Activated T-helper 2 cell treated with anti-CD3 and anti-CD28 coated beads, Interferon-gamma antibody, Interleukin-2, Interleukin-4, amounts not matched to agents 10 μg/mL and 5 μg/mL and 100 μg/mL, durations not matched to agents 14 hours and 24 hours and 36 hours (primary cell): ENCODE measurements at regions not wholly inside any gene's neighbourhood (a gene's known extent, or its start where the extent isn't known, plus 50 kb on each side); places are given as distances from the start of the nearest gene placed in this dataset.
"Not testable (repeated sequence)": the region's sequence is repeated elsewhere in the genome, so short reads cannot be mapped to it uniquely, and the experiment has no call there.

Experiments used
- DNase-seq: peaks from one replicate; pipeline ENCODE4 v3.0.0; 2021; ENCODE audit warnings: low spot score
- H3K27ac Mint-ChIP-seq: one replicate; pipeline ENCODE4 v1.8.0; 2021; ENCODE audit warnings: mixed read lengths
- H3K27me3 Mint-ChIP-seq: one replicate; pipeline ENCODE4 v1.8.0; 2021; ENCODE audit warnings: low read depth, mixed read lengths
- H3K36me3 Mint-ChIP-seq: one replicate; pipeline ENCODE4 v1.8.0; 2021; ENCODE audit warnings: low read depth, mixed read lengths
- H3K4me1 Mint-ChIP-seq: one replicate; pipeline ENCODE4 v1.8.0; 2021; ENCODE audit warnings: low read depth, mixed read lengths
- H3K4me3 Mint-ChIP-seq: one replicate; pipeline ENCODE4 v1.8.0; 2021; ENCODE audit warnings: low read depth, mild to moderate bottlenecking, moderate library complexity, mixed read lengths
- H3K9me3 Mint-ChIP-seq: one replicate; pipeline ENCODE4 v1.8.0; 2021; ENCODE audit warnings: mixed read lengths
- intact Hi-C: fragments of 100-400 bp; cut with micrococcal nuclease; formaldehyde crosslinking; loops from one replicate; pipeline ENCODE4 v1.15.1; 2023

DNA sequence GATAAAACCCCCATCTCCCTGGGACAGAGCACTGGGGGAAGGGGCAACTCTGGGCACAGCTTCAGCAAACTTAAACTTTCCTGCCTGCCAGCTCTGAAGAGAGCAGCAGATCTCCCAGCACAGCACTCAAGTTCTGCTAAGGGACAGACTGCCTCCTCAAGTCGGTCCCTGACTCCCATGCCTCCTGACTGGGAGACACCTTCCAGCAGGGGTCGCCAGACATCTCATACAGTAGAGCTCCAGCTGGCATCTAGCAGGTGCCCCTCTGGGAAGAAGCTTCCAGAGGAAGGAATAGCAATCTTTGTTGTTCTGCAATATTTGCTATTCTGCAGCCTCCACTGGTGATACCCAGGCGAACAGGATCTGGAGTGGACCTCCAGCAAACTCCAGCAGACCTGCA lies 194.7 kb downstream of the RFPL4B start:
- H3K27ac Mint-ChIP-seq, H3K9me3 Mint-ChIP-seq, DNase-seq, H3K36me3 Mint-ChIP-seq, intact Hi-C loops, H3K27me3 Mint-ChIP-seq, H3K4me1 Mint-ChIP-seq, H3K4me3 Mint-ChIP-seq: not testable (repeated sequence)

DNA sequence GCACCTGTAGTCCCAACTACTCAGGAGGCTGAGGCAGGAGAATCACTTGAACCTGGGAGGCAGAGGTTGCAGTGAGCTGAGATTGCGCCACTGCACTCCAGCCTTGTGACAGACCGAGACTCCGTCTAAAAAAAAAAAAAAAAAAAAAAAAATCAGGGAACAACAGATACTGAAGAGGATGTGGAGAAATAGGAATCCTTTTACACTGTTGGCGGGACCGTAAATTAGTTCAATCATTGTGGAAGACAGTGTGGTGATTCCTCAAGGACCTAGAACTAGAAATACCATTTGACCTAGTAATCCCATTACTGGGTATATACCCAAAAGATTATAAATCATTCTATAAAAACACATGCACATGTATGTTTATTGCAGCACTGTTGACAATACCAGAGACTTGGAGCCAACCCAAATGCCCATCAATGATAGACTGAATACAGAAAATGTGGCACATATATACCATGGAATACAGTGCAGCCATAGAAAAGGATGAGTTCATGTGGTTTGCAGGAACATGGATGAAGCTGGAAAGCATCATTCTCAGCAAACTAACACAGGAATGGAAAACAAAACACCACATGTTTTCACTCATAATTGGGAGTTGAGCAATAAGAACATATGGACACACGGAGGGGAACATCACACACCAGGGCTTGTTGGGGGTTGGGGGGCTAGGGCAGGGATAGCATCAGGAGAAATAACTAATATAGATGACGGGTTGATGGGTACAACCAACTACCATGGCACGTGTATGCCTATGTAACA lies 200.4 kb downstream of the RFPL4B start:
- H3K27ac Mint-ChIP-seq, DNase-seq, H3K27me3 Mint-ChIP-seq, H3K4me1 Mint-ChIP-seq, intact Hi-C loops, H3K4me3 Mint-ChIP-seq, H3K36me3 Mint-ChIP-seq, H3K9me3 Mint-ChIP-seq: not testable (repeated sequence)

- no peak overlapping the region for H3K4me3 Mint-ChIP-seq
- H3K27ac Mint-ChIP-seq: no peak overlapping the region
- H3K36me3 Mint-ChIP-seq: no peaks in the 10 kb centered on the region
- no peak for DNase-seq
- intact Hi-C loops: no loop called here
- no peaks in the 10 kb centered on the region for H3K4me1 Mint-ChIP-seq
- no peaks in the 10 kb centered on the region for H3K27me3 Mint-ChIP-seq
- H3K9me3 Mint-ChIP-seq: no peaks in the 10 kb centered on the region
Observed at GRCh38 chr6:112549749-112550148, 202.6 kb downstream of the RFPL4B start.

DNA sequence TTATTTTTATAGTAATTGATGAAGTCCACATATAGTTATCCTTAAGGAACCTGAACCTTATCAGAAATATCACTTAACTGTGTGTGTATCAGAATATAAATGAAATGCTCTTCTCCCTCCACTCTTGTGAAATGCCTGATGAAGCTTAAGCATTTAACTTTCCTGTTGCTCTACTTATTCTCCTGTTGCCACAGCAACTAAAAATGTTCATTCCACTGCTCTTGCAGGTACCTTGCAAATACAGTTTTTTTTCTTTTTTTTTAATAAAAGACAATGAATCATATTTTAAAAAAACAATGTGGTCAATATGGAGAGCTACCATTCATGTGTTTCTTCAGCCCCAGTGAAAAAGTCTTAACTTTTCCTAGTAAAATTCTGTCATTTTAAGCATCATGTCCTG lies 210.3 kb downstream of the RFPL4B start:
- Mint-ChIP-seq H3K4me3 (no peak overlapping the region), H3K9me3 (no peaks in the 10 kb centered on the region), H3K27me3 (no peaks in the 10 kb centered on the region), H3K27ac (no peak overlapping the region), H3K4me1 (no peaks in the 10 kb centered on the region), H3K36me3 (no peaks in the 10 kb centered on the region)
- DNase-seq: no peak
- intact Hi-C loops: no loop called here

- no peak for DNase-seq
- Mint-ChIP-seq H3K36me3 (no peaks in the 10 kb centered on the region), H3K4me1 (no peaks in the 10 kb centered on the region), H3K27ac (no peak overlapping the region), H3K9me3 (no peaks in the 10 kb centered on the region), H3K27me3 (no peaks in the 10 kb centered on the region), H3K4me3 (no peak overlapping the region)
- intact Hi-C loops: no loop called here
Observed at GRCh38 chr6:112557961-112558360, 210.8 kb downstream of the RFPL4B start.

- no peaks in the 10 kb centered on the region for H3K36me3 Mint-ChIP-seq
- no peaks in the 10 kb centered on the region for H3K9me3 Mint-ChIP-seq
- H3K4me3 Mint-ChIP-seq: no peak overlapping the region
- no peaks in the 10 kb centered on the region for H3K27me3 Mint-ChIP-seq
- DNase-seq: no peak
- intact Hi-C loops: no loop called here
- H3K4me1 Mint-ChIP-seq: no peaks in the 10 kb centered on the region
- H3K27ac Mint-ChIP-seq: no peak overlapping the region
Observed at GRCh38 chr6:112560651-112561050, 213.5 kb downstream of the RFPL4B start.

GRCh38 chr6:112562301-112563231 lies 215.4 kb downstream of the RFPL4B start:
- intact Hi-C loops: no loop called here
- Mint-ChIP-seq H3K27me3 (no peaks in the 10 kb centered on the region), H3K4me3 (no peak overlapping the region), H3K4me1 (no peaks in the 10 kb centered on the region), H3K36me3 (no peaks in the 10 kb centered on the region), H3K27ac (no peak overlapping the region), H3K9me3 (no peaks in the 10 kb centered on the region)
- DNase-seq: no peak

GRCh38 chr6:112563368-112563767 lies 216.2 kb downstream of the RFPL4B start:
- no peak for DNase-seq
- no peak overlapping the region for H3K27ac Mint-ChIP-seq

GRCh38 chr6:112568066-112568465 lies 220.9 kb downstream of the RFPL4B start:
- Mint-ChIP-seq H3K27me3 (no peaks in the 10 kb centered on the region), H3K27ac (no peak overlapping the region), H3K4me3 (no peak overlapping the region), H3K4me1 (no peaks in the 10 kb centered on the region), H3K9me3 (no peaks in the 10 kb centered on the region), H3K36me3 (no peaks in the 10 kb centered on the region)
- intact Hi-C loops: no loop called here
- DNase-seq: no peak

More at GRCh38 chr6:112563368-112563767, 216.2 kb downstream of the RFPL4B start:
- intact Hi-C loops: no loop called here
- Mint-ChIP-seq H3K36me3 (no peaks in the 10 kb centered on the region), H3K27me3 (no peaks in the 10 kb centered on the region), H3K4me3 (no peak overlapping the region), H3K9me3 (no peaks in the 10 kb centered on the region), H3K4me1 (no peaks in the 10 kb centered on the region)

DNA sequence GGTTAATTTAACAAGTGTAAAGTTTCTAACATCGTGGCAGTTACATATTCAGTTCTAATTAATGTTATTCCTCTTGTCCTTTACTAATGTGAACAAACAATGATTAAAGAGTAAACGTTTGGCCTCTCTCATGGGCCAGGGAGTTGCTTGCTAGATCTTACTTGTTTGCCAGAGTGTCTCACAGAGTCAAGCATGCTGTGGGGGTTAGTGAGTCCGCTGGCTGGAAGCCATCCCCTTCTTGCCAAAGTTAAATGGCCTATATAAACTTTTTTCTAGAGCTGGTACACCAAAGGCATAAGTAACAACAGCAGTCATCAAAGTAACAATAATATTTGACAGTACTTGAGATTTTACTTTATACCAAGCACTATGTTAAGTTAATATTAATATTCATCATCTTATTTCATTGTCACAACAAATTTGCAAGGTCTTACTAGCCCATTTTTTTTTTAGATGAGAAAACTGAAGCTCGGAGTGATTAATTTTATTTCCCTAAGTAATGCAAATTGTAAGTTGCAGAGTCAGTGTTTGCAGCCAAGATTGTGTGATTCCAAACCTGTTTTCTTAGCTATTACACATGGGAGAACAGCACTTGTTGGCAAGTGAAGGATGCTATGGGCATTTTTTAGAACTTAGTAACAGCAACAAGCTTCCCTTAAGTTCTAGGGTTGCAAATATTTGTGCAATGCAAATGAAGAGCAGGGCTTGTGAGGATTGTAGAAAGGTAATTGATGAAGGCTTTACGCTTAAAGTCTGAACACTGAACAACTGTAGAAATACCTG lies 224.5 kb downstream of the RFPL4B start:
- no peak overlapping the region for H3K4me3 Mint-ChIP-seq
- no peaks in the 10 kb centered on the region for H3K4me1 Mint-ChIP-seq
- no peaks in the 10 kb centered on the region for H3K36me3 Mint-ChIP-seq
- no peaks in the 10 kb centered on the region for H3K27me3 Mint-ChIP-seq
- H3K9me3 Mint-ChIP-seq: no peaks in the 10 kb centered on the region
- no peak overlapping the region for H3K27ac Mint-ChIP-seq
- intact Hi-C loops: no loop called here
- no peak for DNase-seq

- Mint-ChIP-seq H3K4me1 (no peaks in the 10 kb centered on the region), H3K9me3 (no peaks in the 10 kb centered on the region), H3K27me3 (no peaks in the 10 kb centered on the region), H3K36me3 (no peaks in the 10 kb centered on the region), H3K27ac (no peak overlapping the region), H3K4me3 (no peak overlapping the region)
- DNase-seq: no peak
- intact Hi-C loops: no loop called here
Observed at GRCh38 chr6:112574190-112574589, 227.1 kb downstream of the RFPL4B start.

DNA sequence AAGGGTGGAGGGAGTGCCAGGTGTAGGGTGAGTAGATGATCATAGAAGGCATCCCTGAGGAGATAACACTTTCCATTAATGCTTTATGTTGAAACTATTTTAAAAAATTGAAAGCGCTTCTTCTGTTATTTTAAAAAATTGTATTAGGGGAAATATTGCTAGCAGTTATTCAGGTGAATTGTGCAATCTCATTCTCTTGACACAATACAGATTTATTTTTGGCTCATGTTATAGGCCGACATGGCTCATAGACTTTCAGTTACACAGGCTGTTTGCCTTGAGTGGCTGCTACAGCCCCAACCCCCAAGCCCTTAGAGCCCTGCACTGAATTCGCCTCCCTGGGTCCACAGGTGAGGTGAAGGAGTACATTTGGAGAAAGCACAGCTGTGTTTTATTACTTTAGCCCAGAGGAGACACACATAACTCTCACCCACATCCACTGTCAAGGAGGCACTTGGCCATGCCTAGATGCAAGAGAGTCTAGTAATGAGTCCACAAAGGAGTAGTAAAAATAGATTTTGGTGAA lies 228.2 kb downstream of the RFPL4B start:
- Mint-ChIP-seq H3K27me3 (no peaks in the 10 kb centered on the region), H3K9me3 (no peaks in the 10 kb centered on the region), H3K4me3 (no peak overlapping the region), H3K27ac (no peak overlapping the region), H3K4me1 (no peaks in the 10 kb centered on the region), H3K36me3 (no peaks in the 10 kb centered on the region)
- no peak for DNase-seq
- intact Hi-C loops: no loop called here
